ENCODE measurements at regions not wholly inside any gene's neighbourhood (a gene's known extent, or its start where the extent isn't known, plus 50 kb on each side); places are given as distances from the start of the nearest gene placed in this dataset.
A peak's percentile ranks its signal among the peaks of the same experiment; 100 is the strongest.

- DNase-seq (ENCODE audit: low read depth), result no peak
Observed at GRCh38 chr18:39519741-39520140, 1954.1 kb upstream of the CELF4 start.

- no peak for DNase-seq (ENCODE audit: low read depth)
Observed at GRCh38 chr18:39515299-39515698, 1949.7 kb upstream of the CELF4 start.

- DNase-seq (ENCODE audit: low read depth), result no peak
Observed at GRCh38 chr18:39513186-39513585, 1947.6 kb upstream of the CELF4 start.

- DNase-seq (ENCODE audit: low read depth), result no peak
Observed at GRCh38 chr18:39506581-39507330, 1941.2 kb upstream of the CELF4 start.

GRCh38 chr18:39500306-39500705, 1934.7 kb upstream of the CELF4 start:
- no peak for DNase-seq (ENCODE audit: low read depth)

GRCh38 chr18:39497821-39498220, 1932.2 kb upstream of the CELF4 start:
- no peak for DNase-seq (ENCODE audit: low read depth)

- DNase-seq (ENCODE audit: low read depth), result no peak
Observed at GRCh38 chr18:39496986-39497385, 1931.4 kb upstream of the CELF4 start.

- DNase-seq (ENCODE audit: low read depth), result no peak
Observed at GRCh38 chr18:39494211-39494896, 1928.8 kb upstream of the CELF4 start.

GRCh38 chr18:39491408-39491807, 1925.8 kb upstream of the CELF4 start:
- DNase-seq (ENCODE audit: low read depth), result peak; percentile 11

- DNase-seq (ENCODE audit: low read depth), result no peak
Observed at GRCh38 chr18:39489431-39489830, 1923.8 kb upstream of the CELF4 start.

- no peak for DNase-seq (ENCODE audit: low read depth)
Observed at GRCh38 chr18:39487932-39488331, 1922.3 kb upstream of the CELF4 start.

- DNase-seq (ENCODE audit: low read depth), result no peak
Observed at GRCh38 chr18:39486268-39486667, 1920.7 kb upstream of the CELF4 start.

GRCh38 chr18:39485696-39486095, 1920.1 kb upstream of the CELF4 start:
- no peak for DNase-seq (ENCODE audit: low read depth)

GRCh38 chr18:39481281-39481680, 1915.7 kb upstream of the CELF4 start:
- no peak for DNase-seq (ENCODE audit: low read depth)

GRCh38 chr18:39480494-39481195, 1915.0 kb upstream of the CELF4 start:
- no peak for DNase-seq (ENCODE audit: low read depth)

- DNase-seq (ENCODE audit: low read depth), result no peak
Observed at GRCh38 chr18:39464006-39464405, 1898.4 kb upstream of the CELF4 start.

- DNase-seq (ENCODE audit: low read depth), result no peak
Observed at GRCh38 chr18:39462436-39462835, 1896.8 kb upstream of the CELF4 start.

GRCh38 chr18:39460136-39460535, 1894.5 kb upstream of the CELF4 start:
- no peak for DNase-seq (ENCODE audit: low read depth)

- DNase-seq (ENCODE audit: low read depth), result no peak
Observed at GRCh38 chr18:39455285-39455684, 1889.7 kb upstream of the CELF4 start.

- no peak for DNase-seq (ENCODE audit: low read depth)
Observed at GRCh38 chr18:39454866-39455265, 1889.3 kb upstream of the CELF4 start.

- DNase-seq (ENCODE audit: low read depth), result peak; percentile 34
Observed at GRCh38 chr18:39453882-39454281, 1888.3 kb upstream of the CELF4 start.

GRCh38 chr18:39453356-39453755, 1887.8 kb upstream of the CELF4 start:
- DNase-seq (ENCODE audit: low read depth), result no peak

- no peak for DNase-seq (ENCODE audit: low read depth)
Observed at GRCh38 chr18:39450958-39451357, 1885.4 kb upstream of the CELF4 start.

All from non-pigmented ciliary epithelial cell (primary cell).